Lower lobe of right lung (tissue), 2 donors: ENCODE measurements at regions not wholly inside any gene's neighbourhood (a gene's known extent, or its start where the extent isn't known, plus 50 kb on each side); places are given as distances from the start of the nearest gene placed in this dataset.

Experiments
- ATAC-seq, 2 donors: fragments of 200-7000 bp; cut with Tn5 transposase; one replicate each; pipeline ENCODE4 v1.9.1; 2020 to 2022; ENCODE audit warnings: mild to moderate bottlenecking in 2 of 2, moderate library complexity in 2 of 2
- DNase-seq: peaks from one replicate; pipeline ENCODE4 v3.0.0-alpha.2; 2020
- H3K27ac ChIP-seq: fragments of 200-600 bp; one replicate; pipeline ENCODE4 v1.8.0; 2022
- H3K27me3 ChIP-seq: fragments of 200-600 bp; one replicate; pipeline ENCODE4 v1.8.0; 2022; ENCODE audit warnings: low read depth
- H3K36me3 ChIP-seq: fragments of 200-600 bp; one replicate; pipeline ENCODE4 v1.8.0; 2022; ENCODE audit warnings: mild to moderate bottlenecking
- H3K4me1 ChIP-seq: fragments of 200-600 bp; one replicate; pipeline ENCODE4 v1.8.0; 2022
- H3K4me3 ChIP-seq: fragments of 200-600 bp; one replicate; pipeline ENCODE4 v1.8.0; 2022; ENCODE audit warnings: mild to moderate bottlenecking
- H3K9me3 ChIP-seq: fragments of 200-600 bp; one replicate; pipeline ENCODE4 v1.8.0; 2022
- CTCF ChIP-seq: fragments of 200-600 bp; IDR thresholded peaks from one replicate; pipeline ENCODE4 v1.8.0; 2022; ENCODE audit warnings: antibody characterized with exemption, mild to moderate bottlenecking
- intact Hi-C: fragments of 100-400 bp; cut with DNase I; formaldehyde crosslinking; loops from one replicate; pipeline ENCODE4 v1.11.0; 2022
- donor health status: DM: no; HTN: yes; CAD: no; lungs with severe emphysema.

DNA sequence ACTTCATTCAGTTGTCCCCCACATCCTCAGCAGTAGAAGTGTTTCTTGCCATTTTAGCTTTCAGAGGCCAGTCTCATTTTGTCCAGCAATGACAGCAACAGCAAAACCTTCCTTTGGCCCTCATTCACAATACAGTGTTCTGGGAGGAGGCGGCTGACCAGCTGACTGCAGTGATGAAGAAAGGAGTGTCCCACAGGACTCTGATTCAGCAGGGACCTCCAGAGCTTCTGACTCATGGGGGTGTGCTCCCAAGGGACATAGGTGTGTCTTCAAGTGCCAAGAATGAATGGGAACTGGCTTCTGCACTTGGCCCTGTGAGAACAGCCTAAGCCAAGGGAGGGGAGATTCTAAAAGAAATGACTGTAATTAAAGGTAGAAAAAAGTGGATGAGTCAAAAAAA, 147.0 kb upstream of the PELI1 start:
- H3K9me3 ChIP-seq, result no peaks in the 10 kb centered on the region
- H3K27me3 ChIP-seq, result no peaks in the 10 kb centered on the region
- TF ChIP-seq CTCF, result no peak
- no peaks in the 10 kb centered on the region for H3K4me1 ChIP-seq
- intact Hi-C loops, result no loop called here
- H3K27ac ChIP-seq, result no peak overlapping the region
- peak in 1 of 2 donors; percentile 51 for ATAC-seq
- no peaks in the 10 kb centered on the region for H3K36me3 ChIP-seq
- DNase-seq, result no peak
- H3K4me3 ChIP-seq, result no peak overlapping the region

DNA sequence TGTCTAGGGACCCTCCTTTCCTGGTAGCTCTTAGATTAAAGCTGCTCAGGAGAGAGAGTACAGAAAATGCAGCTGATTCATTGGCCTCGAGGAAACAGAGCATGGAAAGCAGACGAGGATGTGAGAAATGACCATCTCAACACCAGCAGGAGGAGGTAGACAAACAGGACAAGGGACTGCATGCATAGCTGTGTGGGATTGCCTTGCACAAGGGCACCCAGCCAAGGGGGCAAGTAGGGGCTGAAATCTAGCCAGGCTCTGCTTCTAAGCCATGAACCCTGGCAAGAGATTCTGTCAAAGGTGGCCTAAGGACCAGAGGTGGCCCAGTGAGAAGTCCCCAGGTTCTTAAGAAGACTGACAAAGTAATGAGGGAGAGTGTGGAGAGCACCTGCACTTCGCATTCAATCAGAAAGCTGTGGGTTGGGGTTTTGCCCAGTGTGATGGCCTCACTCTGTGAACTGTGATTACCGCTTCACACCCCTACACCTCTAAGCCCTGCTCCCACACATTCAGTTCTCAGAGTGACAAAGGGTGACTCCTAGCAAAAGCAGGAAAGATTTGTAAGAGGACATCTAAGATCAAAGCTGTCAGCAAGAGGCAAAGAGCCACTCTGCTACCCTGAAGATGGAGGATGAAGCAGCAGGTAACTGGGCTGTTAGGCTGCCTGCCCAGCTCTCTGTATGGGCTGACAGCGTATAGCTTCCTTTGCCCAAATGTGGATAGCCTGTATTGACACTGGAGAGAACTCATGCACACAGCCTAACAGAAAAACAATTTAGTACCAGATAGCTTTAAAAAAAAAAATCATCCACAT, 151.3 kb upstream of the PELI1 start:
- intact Hi-C loops, result no loop called here
- DNase-seq (no peak), ATAC-seq (no peak)
- Histone ChIP-seq H3K36me3 (no peaks in the 10 kb centered on the region), H3K27ac (no peak overlapping the region), H3K27me3 (no peaks in the 10 kb centered on the region), H3K4me3 (no peak overlapping the region), H3K9me3 (no peaks in the 10 kb centered on the region), H3K4me1 (no peaks in the 10 kb centered on the region)
- no peak for TF ChIP-seq CTCF

- no peak overlapping the region for H3K27ac ChIP-seq
- intact Hi-C loops, result no loop called here
- no peaks in the 10 kb centered on the region for H3K4me1 ChIP-seq
- H3K4me3 ChIP-seq, result no peak overlapping the region
- H3K36me3 ChIP-seq, result no peaks in the 10 kb centered on the region
- H3K9me3 ChIP-seq, result no peaks in the 10 kb centered on the region
- no peak for DNase-seq
- H3K27me3 ChIP-seq, result no peaks in the 10 kb centered on the region
- ATAC-seq, result peak in 1 of 2 donors; percentile 19
- no peak for TF ChIP-seq CTCF
These were observed 151.9 kb upstream of the PELI1 start for GRCh38 chr2:64296140-64296480.

GRCh38 chr2:64296695-64297346, 152.6 kb upstream of the PELI1 start:
- H3K27me3 ChIP-seq, result no peaks in the 10 kb centered on the region
- TF ChIP-seq CTCF, result no peak
- ATAC-seq, result no peak
- no peaks in the 10 kb centered on the region for H3K36me3 ChIP-seq
- no peaks in the 10 kb centered on the region for H3K4me1 ChIP-seq
- intact Hi-C loops, result no loop called here
- H3K4me3 ChIP-seq, result no peak overlapping the region
- no peak overlapping the region for H3K27ac ChIP-seq
- no peak for DNase-seq
- H3K9me3 ChIP-seq, result no peaks in the 10 kb centered on the region

DNA sequence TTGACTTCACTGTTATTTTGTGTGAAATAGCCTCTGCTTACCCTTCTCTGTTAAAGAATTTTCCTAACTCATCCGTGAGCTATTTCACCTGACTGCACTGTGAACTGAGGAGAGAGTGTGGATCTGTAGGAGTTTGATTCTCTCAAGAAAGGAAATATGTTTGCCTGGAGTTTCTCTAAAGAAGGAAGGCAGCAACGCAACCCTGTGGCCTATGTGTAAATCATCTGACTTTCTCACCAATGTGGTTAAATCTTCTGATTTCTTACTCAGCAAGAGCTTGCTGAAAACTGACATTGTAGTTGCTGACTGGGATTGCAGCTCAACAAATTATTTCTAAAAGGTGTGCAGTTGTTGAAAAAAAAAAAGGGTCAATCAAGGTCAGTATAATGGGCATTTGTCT, 153.9 kb upstream of the PELI1 start:
- no peaks in the 10 kb centered on the region for H3K4me1 ChIP-seq
- ATAC-seq (no peak), DNase-seq (no peak)
- H3K27me3 ChIP-seq, result no peaks in the 10 kb centered on the region
- no peak overlapping the region for H3K4me3 ChIP-seq
- no peak overlapping the region for H3K27ac ChIP-seq
- TF ChIP-seq CTCF, result no peak
- intact Hi-C loops, result no loop called here
- H3K36me3 ChIP-seq, result no peaks in the 10 kb centered on the region
- no peaks in the 10 kb centered on the region for H3K9me3 ChIP-seq
